K562 (cell line): ENCODE measurements at regions not wholly inside any gene's neighbourhood (a gene's known extent, or its start where the extent isn't known, plus 50 kb on each side); places are given as distances from the start of the nearest gene placed in this dataset.

Experiments used
- ATAC-seq: fragments of 200-7000 bp; cut with Tn5 transposase; 3 replicates; pipeline ENCODE4 v1.9.1; 2020; ENCODE audit warnings: moderate library complexity
- BruUV-seq: library from RNA; stranded (reverse); fragments of 400-500 nt; replicated peaks from 2 replicates; lab custom pipeline; 2021; lab: Mats Ljungman, UMichigan
- CTCF ChIA-PET: fragments of 300-600 bp; formaldehyde crosslinking; extraction: SDS; loops from one replicate; lab custom pipeline; 2021; ENCODE audit warnings: low intra/inter-chr PET ratio; lab: Yijun Ruan, JAX
- POLR2A ChIA-PET: fragments of 300-600, 350-650 bp; sonication (Branson Sonifier 250); formaldehyde crosslinking; extraction: SDS; loops from one replicate; lab custom pipeline; 2021; ENCODE audit warnings: antibody characterized with exemption, inconsistent platforms; lab: Yijun Ruan, JAX
- DNase-seq, 4 experiments: peaks; one replicate each; pipeline versions ENCODE4 v3.0.0 to v3.0.0-alpha.2; 2011 to 2018; ENCODE audit warnings: low spot score in 3 of 4, mixed read lengths in 3 of 4; ENCODE audit errors: extremely low read depth in 1 of 4
- FAIRE-seq: peaks from 2 replicates; lab custom pipeline; 2011; peaks lifted over from hg19 to GRCh38; lab: Jason Lieb, UNC
- H2AFZ ChIP-seq: 2 replicates; pipeline ENCODE4 v1.6.0; 2011; ENCODE audit warnings: low read depth, low read length, control low read depth, inconsistent platforms
- H3K27ac ChIP-seq: fragments of 200-600 bp; 3 replicates; pipeline ENCODE4 v1.8.0; 2011; ENCODE audit warnings: low read depth, mild to moderate bottlenecking, control low read depth, inconsistent platforms, low read length, moderate library complexity, mixed read lengths; ENCODE audit errors: extremely low read depth
- H3K27me3 ChIP-seq, 2 experiments: fragments of 300-600 bp in 1 of 2; 2 replicates in 1 of 2; 3 replicates in 1 of 2; pipeline versions ENCODE4 v1.6.0 to v1.8.0; 2011; ENCODE audit warnings: inconsistent platforms in 2 of 2, low read length in 2 of 2, mild to moderate bottlenecking in 1 of 2, mixed read lengths in 1 of 2, moderate library complexity in 1 of 2; ENCODE audit not compliant: control insufficient read depth in 2 of 2, insufficient read depth in 2 of 2
- H3K36me3 ChIP-seq: fragments of 300-600 bp; 3 replicates; pipeline ENCODE4 v1.8.0; 2011; ENCODE audit warnings: mild to moderate bottlenecking, low read length, inconsistent platforms; ENCODE audit not compliant: control insufficient read depth, insufficient read depth
- H3K4me1 ChIP-seq, 2 experiments: fragments of 200-600 bp in 1 of 2; replicated peaks in 1 of 2; 2 replicates in 1 of 2; 3 replicates in 1 of 2; pipeline versions ENCODE4 v1.5.1 to v1.8.0; 2011; ENCODE audit warnings: inconsistent platforms in 2 of 2, low read length in 2 of 2, mild to moderate bottlenecking in 1 of 2, mixed read lengths in 1 of 2, moderate library complexity in 1 of 2; ENCODE audit not compliant: control insufficient read depth in 2 of 2, insufficient read depth in 2 of 2
- H3K4me2 ChIP-seq: 2 replicates; pipeline ENCODE4 v1.6.1; 2011; ENCODE audit warnings: low read length, control low read depth, inconsistent platforms, mixed read lengths; ENCODE audit not compliant: insufficient read depth
- H3K4me3 ChIP-seq: fragments of 200-600 bp; sonication (generic), shearing (Covaris generic); 2 replicates; pipeline ENCODE4 v1.5.1; 2016; ENCODE audit warnings: control low read depth, inconsistent platforms
- H3K79me2 ChIP-seq: fragments of 200-600 bp; 3 replicates; pipeline ENCODE4 v1.8.0; 2011; ENCODE audit warnings: low read length, inconsistent platforms; ENCODE audit not compliant: control insufficient read depth, insufficient read depth
- H3K9ac ChIP-seq, 2 experiments: 2 replicates each; pipeline versions ENCODE4 v1.6.0 to v1.6.1; 2011; ENCODE audit warnings: low read depth in 2 of 2, low read length in 2 of 2, control low read depth in 1 of 2, inconsistent platforms in 1 of 2, mild to moderate bottlenecking in 1 of 2, mixed read lengths in 1 of 2; ENCODE audit not compliant: insufficient read depth in 1 of 2
- H3K9me1 ChIP-seq: one replicate; pipeline ENCODE4 v1.6.0; 2011; ENCODE audit warnings: inconsistent platforms, mild to moderate bottlenecking, low read length, moderate library complexity; ENCODE audit not compliant: control insufficient read depth, insufficient read depth
- H3K9me3 ChIP-seq: replicated peaks from 2 replicates; pipeline ENCODE4 v1.5.1; 2011; ENCODE audit warnings: low read depth, low read length, inconsistent platforms; ENCODE audit not compliant: control insufficient read depth, insufficient read depth
- H4K20me1 ChIP-seq: replicated peaks from 2 replicates; pipeline ENCODE4 v1.6.1; 2011; ENCODE audit warnings: low read length, inconsistent platforms, mixed read lengths; ENCODE audit not compliant: control insufficient read depth, insufficient read depth
- NR2F6 ChIP-seq: fragments of 450-650 bp; formaldehyde crosslinking; IDR thresholded peaks from 2 replicates; pipeline ENCODE4 v1.4.0; 2020; ENCODE audit warnings: mild to moderate bottlenecking
- PURB ChIP-seq: sonication (generic); formaldehyde crosslinking; IDR thresholded peaks from 2 replicates; pipeline ENCODE4 v1.9.0; 2021; ENCODE audit warnings: low read depth, mild to moderate bottlenecking, missing genetic modification reagents
- WGBS: fragments of 100-300 bp; shearing (Covaris generic); methylation state at CpG from one replicate; pipeline ENCODE4 v1.1.6; 2016; ENCODE audit warnings: low coverage, mixed read lengths; ENCODE audit not compliant: insufficient coverage; ENCODE audit errors: missing lambda C conversion rate; 5-methylcytosine and 5-hydroxymethylcytosine counted together
- in situ Hi-C: fragments of 300-500 bp; cut with MboI; formaldehyde crosslinking; loops from 4 replicates; pipeline ENCODE4 v1.15.0; 2018; ENCODE audit warnings: inconsistent platforms, mixed read lengths
- intact Hi-C: fragments of 100-400 bp; cut with micrococcal nuclease; formaldehyde crosslinking; loops from 2 replicates; pipeline ENCODE4 v1.14.2; 2022
- TF ChIP-seq, protein P1 (sequence below): IDR thresholded peaks from 2 replicates; pipeline ENCODE4 v1.6.1; 2011; ENCODE audit warnings: borderline replicate concordance, low read depth, mild to moderate bottlenecking, moderate library complexity, low read length; ENCODE audit not compliant: insufficient read depth, poor library complexity, severe bottlenecking
- TF ChIP-seq, protein P2 (sequence below), 3 experiments: fragments of 200-800 bp in 1 of 3; fragments of 250-450 bp in 1 of 3; fragments of 450-650 bp in 1 of 3; sonication (Bioruptor Pico) in 1 of 3; sonication (Bioruptor generic) in 1 of 3; formaldehyde crosslinking in 1 of 3; IDR thresholded peaks; 2 replicates each; pipeline versions ENCODE4 v1.6.1 to v1.8.0; 2016 to 2022; ENCODE audit warnings: mild to moderate bottlenecking in 2 of 3, missing genetic modification characterization in 2 of 3, missing compliant biosample characterization in 1 of 3, moderate library complexity in 1 of 3

DNA sequence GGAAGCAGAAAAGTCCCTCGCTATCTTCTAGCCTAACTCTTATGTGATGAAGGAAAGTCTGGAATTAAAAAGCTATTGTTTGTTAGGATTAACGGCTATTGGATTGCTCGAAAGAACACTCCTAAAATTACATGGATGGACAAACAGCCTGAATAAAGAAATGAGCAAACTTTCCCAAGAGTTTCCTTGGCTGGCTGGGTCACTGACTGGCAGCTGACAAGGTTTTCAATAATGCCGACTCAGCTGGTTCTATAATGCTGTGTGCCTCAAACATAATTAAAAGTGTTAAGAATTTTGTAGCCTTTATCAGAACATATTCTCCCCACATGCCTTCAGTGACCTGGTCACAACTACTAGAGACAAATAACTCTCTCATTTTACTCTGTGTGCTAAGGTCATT lies 142.9 kb upstream of the ADAMTS9 start (continued):
- TF ChIP-seq NR2F6 (CRISPR knock-in tag) (no peak), PURB (CRISPR knock-in tag) (no peak)

DNA sequence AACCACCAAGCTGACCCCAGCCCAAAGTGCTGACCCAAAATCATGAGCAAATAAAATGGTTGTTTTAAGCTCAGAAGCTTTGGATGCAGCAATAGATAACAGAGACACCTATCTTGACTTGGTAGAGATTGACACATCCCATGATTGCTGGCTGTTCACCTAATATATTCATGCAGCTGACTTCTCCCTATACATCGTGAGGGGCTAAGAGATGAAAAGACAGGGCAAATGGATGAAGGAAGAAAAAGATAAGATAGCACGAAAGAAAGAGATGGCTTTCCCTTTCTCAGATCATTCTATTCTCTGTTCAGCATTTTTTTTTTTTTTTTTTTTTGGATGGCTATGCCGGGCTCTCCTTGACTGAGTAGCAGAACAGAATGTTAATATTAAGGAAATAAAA lies 141.5 kb upstream of the ADAMTS9 start:
- Histone ChIP-seq H3K27ac (no peak overlapping the region), H3K4me2 (no peak overlapping the region), H3K4me1 (no peaks in the 10 kb centered on the region), H3K79me2 (no peaks in the 10 kb centered on the region), H3K9me3 (no peaks in the 10 kb centered on the region), H3K4me3 (no peak overlapping the region), H3K9me1 (no peaks in the 10 kb centered on the region), H2AFZ (no peak overlapping the region), H4K20me1 (no peaks in the 10 kb centered on the region), H3K9ac (no peak overlapping the region), H3K27me3 (peaks cover 3 to 6% of the 10 kb centered on the region in 2 experiments; a peak in 4 of 5 replicates), H3K36me3 (no peaks in the 10 kb centered on the region)
- DNase-seq = no peak
- ChIA-PET CTCF (interaction anchor here (0.6 kb wide), 1 partner anchor 1120 kb away, joined by 4 read pairs; no protein-coding TSS in a partner anchor), POLR2A (no interaction called here)
- intact Hi-C loops = no loop called here
- no TSS peak for BruUV-seq
- TF ChIP-seq, protein P1, sequence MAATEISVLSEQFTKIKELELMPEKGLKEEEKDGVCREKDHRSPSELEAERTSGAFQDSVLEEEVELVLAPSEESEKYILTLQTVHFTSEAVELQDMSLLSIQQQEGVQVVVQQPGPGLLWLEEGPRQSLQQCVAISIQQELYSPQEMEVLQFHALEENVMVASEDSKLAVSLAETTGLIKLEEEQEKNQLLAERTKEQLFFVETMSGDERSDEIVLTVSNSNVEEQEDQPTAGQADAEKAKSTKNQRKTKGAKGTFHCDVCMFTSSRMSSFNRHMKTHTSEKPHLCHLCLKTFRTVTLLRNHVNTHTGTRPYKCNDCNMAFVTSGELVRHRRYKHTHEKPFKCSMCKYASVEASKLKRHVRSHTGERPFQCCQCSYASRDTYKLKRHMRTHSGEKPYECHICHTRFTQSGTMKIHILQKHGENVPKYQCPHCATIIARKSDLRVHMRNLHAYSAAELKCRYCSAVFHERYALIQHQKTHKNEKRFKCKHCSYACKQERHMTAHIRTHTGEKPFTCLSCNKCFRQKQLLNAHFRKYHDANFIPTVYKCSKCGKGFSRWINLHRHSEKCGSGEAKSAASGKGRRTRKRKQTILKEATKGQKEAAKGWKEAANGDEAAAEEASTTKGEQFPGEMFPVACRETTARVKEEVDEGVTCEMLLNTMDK = no peak
- TF ChIP-seq, protein P2, sequence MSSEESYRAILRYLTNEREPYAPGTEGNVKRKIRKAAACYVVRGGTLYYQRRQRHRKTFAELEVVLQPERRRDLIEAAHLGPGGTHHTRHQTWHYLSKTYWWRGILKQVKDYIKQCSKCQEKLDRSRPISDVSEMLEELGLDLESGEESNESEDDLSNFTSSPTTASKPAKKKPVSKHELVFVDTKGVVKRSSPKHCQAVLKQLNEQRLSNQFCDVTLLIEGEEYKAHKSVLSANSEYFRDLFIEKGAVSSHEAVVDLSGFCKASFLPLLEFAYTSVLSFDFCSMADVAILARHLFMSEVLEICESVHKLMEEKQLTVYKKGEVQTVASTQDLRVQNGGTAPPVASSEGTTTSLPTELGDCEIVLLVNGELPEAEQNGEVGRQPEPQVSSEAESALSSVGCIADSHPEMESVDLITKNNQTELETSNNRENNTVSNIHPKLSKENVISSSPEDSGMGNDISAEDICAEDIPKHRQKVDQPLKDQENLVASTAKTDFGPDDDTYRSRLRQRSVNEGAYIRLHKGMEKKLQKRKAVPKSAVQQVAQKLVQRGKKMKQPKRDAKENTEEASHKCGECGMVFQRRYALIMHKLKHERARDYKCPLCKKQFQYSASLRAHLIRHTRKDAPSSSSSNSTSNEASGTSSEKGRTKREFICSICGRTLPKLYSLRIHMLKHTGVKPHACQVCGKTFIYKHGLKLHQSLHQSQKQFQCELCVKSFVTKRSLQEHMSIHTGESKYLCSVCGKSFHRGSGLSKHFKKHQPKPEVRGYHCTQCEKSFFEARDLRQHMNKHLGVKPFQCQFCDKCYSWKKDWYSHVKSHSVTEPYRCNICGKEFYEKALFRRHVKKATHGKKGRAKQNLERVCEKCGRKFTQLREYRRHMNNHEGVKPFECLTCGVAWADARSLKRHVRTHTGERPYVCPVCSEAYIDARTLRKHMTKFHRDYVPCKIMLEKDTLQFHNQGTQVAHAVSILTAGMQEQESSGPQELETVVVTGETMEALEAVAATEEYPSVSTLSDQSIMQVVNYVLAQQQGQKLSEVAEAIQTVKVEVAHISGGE (CRISPR knock-in tag; IDR thresholded peaks at IDR 0.05) = peak in 1 of 3 experiments; percentile 30; a peak in 1 of 6 replicates
- ATAC-seq = no peak
- in situ Hi-C loops = no loop called here
- no peak for FAIRE-seq
- 0% methylated on average over 1 of the region's 3 CpGs for WGBS
